ENCODE measurements at regions not wholly inside any gene's neighbourhood (a gene's known extent, or its start where the extent isn't known, plus 50 kb on each side); places are given as distances from the start of the nearest gene placed in this dataset.
A peak's percentile ranks its signal among the peaks of the same experiment; 100 is the strongest.
"Not testable (repeated sequence)": the region's sequence is repeated elsewhere in the genome, so short reads cannot be mapped to it uniquely, and the experiment has no call there.

DNA sequence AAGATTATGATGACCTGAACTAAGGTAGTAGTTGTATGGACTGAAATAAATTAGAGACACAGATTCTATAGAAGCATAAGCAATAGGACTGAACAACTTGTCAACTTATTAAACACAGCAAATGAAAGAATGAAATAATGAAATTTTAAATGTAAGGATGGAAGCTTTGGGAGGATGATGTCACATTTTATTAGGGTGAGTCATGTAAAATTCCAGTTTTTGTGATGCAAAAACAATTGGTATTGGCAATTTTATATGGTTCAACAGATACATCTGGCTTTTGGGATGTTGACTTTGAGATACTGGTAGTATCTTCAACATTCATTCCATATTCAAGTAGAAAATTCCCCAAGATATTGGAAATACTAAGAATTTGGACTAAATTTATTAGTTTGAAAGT, 72.7 kb upstream of the IL15 start:
- Histone ChIP-seq H3K36me3 (ENCODE audit: insufficient read depth, low read length) (no peaks in the 10 kb centered on the region), H3K27ac (ENCODE audit: low read depth, low read length) (no peak overlapping the region), H3K4me2 (ENCODE audit: insufficient read depth, low read length) (no peak overlapping the region), H3K9me3 (ENCODE audit: low read depth, low read length) (no peaks in the 10 kb centered on the region), H3K79me2 (ENCODE audit: insufficient read depth, low read length) (no peaks in the 10 kb centered on the region), H3K27me3 (ENCODE audit: insufficient read depth, low read length) (no peaks in the 10 kb centered on the region), H3K4me3 (ENCODE audit: insufficient read depth, low read length) (no peak overlapping the region), H2AFZ (ENCODE audit: low read length) (no peak overlapping the region), H4K20me1 (ENCODE audit: insufficient read depth, low read length) (no peaks in the 10 kb centered on the region), H3K4me1 (ENCODE audit: insufficient read depth, low read length) (no peaks in the 10 kb centered on the region)
- TF ChIP-seq, protein P1, sequence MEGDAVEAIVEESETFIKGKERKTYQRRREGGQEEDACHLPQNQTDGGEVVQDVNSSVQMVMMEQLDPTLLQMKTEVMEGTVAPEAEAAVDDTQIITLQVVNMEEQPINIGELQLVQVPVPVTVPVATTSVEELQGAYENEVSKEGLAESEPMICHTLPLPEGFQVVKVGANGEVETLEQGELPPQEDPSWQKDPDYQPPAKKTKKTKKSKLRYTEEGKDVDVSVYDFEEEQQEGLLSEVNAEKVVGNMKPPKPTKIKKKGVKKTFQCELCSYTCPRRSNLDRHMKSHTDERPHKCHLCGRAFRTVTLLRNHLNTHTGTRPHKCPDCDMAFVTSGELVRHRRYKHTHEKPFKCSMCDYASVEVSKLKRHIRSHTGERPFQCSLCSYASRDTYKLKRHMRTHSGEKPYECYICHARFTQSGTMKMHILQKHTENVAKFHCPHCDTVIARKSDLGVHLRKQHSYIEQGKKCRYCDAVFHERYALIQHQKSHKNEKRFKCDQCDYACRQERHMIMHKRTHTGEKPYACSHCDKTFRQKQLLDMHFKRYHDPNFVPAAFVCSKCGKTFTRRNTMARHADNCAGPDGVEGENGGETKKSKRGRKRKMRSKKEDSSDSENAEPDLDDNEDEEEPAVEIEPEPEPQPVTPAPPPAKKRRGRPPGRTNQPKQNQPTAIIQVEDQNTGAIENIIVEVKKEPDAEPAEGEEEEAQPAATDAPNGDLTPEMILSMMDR (IDR thresholded peaks at IDR 0.05; ENCODE audit: extremely low read depth, low read depth, low read length): no peak
- DNase-seq (ENCODE audit: insufficient read length, low spot score, missing footprints): peak; percentile 25

DNA sequence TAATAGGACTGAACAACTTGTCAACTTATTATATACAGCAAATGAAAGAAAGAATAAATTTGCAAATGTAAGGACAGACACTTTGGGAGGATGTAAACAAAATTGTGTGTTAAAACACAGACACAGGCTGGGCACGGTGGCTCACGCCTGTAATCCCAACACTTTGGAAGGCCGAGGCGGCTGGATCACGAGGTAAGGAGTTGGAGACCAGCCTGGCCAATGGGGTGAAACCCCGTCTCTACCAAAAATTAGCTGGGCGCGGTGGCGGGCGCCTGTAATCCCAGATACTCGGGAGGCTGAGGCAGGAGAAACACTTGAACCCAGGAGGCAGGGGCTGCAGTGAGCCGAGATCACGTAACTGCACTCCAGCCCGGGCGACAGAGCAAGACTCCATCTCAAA, 71.4 kb upstream of the IL15 start:
- H3K27ac ChIP-seq (ENCODE audit: low read depth, low read length); H2AFZ ChIP-seq (ENCODE audit: low read length); H4K20me1 ChIP-seq (ENCODE audit: insufficient read depth, low read length); DNase-seq (ENCODE audit: insufficient read length, low spot score, missing footprints); H3K4me2 ChIP-seq (ENCODE audit: insufficient read depth, low read length); H3K27me3 ChIP-seq (ENCODE audit: insufficient read depth, low read length); H3K79me2 ChIP-seq (ENCODE audit: insufficient read depth, low read length); H3K9me3 ChIP-seq (ENCODE audit: low read depth, low read length); H3K4me1 ChIP-seq (ENCODE audit: insufficient read depth, low read length); H3K36me3 ChIP-seq (ENCODE audit: insufficient read depth, low read length); H3K4me3 ChIP-seq (ENCODE audit: insufficient read depth, low read length): not testable (repeated sequence)

DNA sequence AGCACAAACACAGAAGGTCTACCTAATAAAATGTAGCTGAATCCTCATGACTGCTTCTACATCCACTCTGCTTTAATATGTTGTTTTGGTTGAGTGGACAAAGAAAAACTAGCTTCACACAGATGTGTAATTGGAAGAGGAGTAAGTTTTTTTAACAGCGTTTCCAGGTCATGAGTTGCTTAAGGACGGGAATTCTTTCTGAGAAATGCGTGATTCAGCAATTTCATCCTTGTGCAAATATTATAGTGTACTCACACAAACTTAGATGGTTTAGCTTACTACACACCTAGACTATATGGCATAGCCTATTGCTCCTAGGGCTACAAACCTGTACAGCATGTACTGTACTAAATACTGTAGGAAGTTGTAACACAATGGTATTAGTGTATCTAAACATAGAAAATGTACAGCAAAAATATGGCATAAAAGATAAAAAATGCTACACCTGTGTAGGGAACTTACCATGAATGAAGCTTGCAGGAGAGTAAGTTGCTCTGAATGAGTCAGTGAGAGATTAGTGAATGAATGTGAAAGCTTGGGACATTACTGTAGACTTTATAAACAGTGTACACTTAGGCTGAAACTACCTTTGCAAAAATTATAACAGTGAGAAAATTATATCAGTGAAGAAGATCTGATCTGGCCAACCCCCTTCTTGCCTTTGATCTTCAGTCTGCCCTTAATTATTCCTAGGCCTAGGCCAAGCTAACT, 70.8 kb upstream of the IL15 start:
- no peak overlapping the region for H3K27ac ChIP-seq (ENCODE audit: low read depth, low read length)
- no peaks in the 10 kb centered on the region for H3K9me3 ChIP-seq (ENCODE audit: low read depth, low read length)
- H3K36me3 ChIP-seq (ENCODE audit: insufficient read depth, low read length): no peaks in the 10 kb centered on the region
- no peak overlapping the region for H3K4me2 ChIP-seq (ENCODE audit: insufficient read depth, low read length)
- H4K20me1 ChIP-seq (ENCODE audit: insufficient read depth, low read length): no peaks in the 10 kb centered on the region
- H2AFZ ChIP-seq (ENCODE audit: low read length): no peak overlapping the region
- TF ChIP-seq, protein P1 (IDR thresholded peaks at IDR 0.05; ENCODE audit: extremely low read depth, low read depth, low read length): no peak
- H3K4me3 ChIP-seq (ENCODE audit: insufficient read depth, low read length): no peak overlapping the region
- no peaks in the 10 kb centered on the region for H3K79me2 ChIP-seq (ENCODE audit: insufficient read depth, low read length)
- no peak for DNase-seq (ENCODE audit: insufficient read length, low spot score, missing footprints)
- peaks cover 4% of the 10 kb centered on the region for H3K4me1 ChIP-seq (ENCODE audit: insufficient read depth, low read length)
- no peaks in the 10 kb centered on the region for H3K27me3 ChIP-seq (ENCODE audit: insufficient read depth, low read length)

DNA sequence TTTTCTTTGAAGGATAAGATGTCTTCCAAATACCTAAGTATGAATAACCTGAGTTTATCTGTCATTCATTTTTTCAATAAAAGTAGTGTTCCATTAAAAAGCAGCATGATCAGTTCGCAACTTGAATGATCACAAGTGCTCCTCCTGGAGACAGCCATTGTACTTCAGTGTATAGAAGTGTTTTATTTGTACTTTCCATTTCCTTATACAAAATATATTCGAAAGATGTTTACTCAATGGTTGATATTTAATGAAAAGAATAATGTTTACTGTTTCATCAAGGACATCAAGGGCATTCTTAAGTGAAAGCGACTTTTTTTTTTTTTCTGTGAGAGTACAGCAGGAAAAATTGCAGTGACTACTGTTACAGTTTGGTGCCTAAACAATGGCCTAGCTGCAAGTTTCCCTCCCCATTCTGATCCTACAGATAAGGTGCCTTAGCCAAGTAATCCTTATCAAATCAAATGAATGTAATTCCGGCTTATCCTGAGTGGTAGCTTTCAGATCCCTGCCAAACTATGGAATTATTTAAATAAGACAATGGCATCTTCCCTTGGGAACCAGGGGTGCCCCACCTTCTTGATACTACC, 69.0 kb upstream of the IL15 start:
- H3K27me3 ChIP-seq (ENCODE audit: insufficient read depth, low read length): no peaks in the 10 kb centered on the region
- H2AFZ ChIP-seq (ENCODE audit: low read length): no peak overlapping the region
- no peak for DNase-seq (ENCODE audit: insufficient read length, low spot score, missing footprints)
- H3K4me1 ChIP-seq (ENCODE audit: insufficient read depth, low read length): peaks cover 4% of the 10 kb centered on the region
- H3K9me3 ChIP-seq (ENCODE audit: low read depth, low read length): no peaks in the 10 kb centered on the region
- no peaks in the 10 kb centered on the region for H3K36me3 ChIP-seq (ENCODE audit: insufficient read depth, low read length)
- no peak overlapping the region for H3K4me3 ChIP-seq (ENCODE audit: insufficient read depth, low read length)
- no peaks in the 10 kb centered on the region for H3K79me2 ChIP-seq (ENCODE audit: insufficient read depth, low read length)
- H3K27ac ChIP-seq (ENCODE audit: low read depth, low read length): no peak overlapping the region
- no peak overlapping the region for H3K4me2 ChIP-seq (ENCODE audit: insufficient read depth, low read length)
- H4K20me1 ChIP-seq (ENCODE audit: insufficient read depth, low read length): no peaks in the 10 kb centered on the region
- TF ChIP-seq, protein P1 (IDR thresholded peaks at IDR 0.05; ENCODE audit: extremely low read depth, low read depth, low read length): no peak
